ENCODE measurements at regions not wholly inside any gene's neighbourhood (a gene's known extent, or its start where the extent isn't known, plus 50 kb on each side); places are given as distances from the start of the nearest gene placed in this dataset.

DNA sequence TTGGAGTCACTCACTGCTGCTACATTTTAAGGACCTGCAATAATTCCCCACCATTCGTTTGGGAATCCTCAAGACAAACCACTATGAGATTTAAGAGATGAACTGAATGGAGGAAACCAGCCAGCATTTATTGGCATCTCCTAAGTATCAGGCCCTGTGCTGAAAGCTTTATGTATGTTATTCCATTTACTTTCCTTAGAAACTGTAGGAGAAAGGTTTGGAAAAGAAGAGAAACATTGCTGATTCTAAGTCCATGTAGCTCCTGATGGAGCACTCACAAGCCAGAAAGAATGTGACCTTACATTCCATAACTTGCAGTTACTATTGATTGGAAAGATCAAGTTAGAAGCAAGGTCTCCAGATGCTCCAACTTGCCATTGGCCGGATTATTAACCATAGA, 267.4 kb downstream of the GAS1 start:
- DNase-seq = no peak

DNA sequence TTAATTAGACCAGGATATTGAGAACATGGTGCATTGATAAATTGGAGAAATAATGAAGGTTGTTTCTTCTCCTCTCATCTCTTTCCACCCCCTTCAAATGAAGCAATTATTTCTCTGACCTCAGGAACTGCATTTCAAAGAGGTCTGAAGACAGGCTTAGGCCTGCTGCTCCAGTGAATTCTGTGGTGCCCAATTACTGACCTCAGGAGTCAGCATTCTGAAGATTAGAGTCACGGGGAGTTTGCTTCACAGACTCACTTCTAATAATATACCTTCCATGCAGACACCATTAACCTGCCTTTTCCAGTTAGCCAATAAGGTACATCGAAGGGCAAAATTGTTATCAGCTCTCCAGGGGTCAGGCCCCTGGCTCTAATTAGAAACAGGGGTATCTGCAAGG, 270.9 kb downstream of the GAS1 start:
- DNase-seq = no peak

DNA sequence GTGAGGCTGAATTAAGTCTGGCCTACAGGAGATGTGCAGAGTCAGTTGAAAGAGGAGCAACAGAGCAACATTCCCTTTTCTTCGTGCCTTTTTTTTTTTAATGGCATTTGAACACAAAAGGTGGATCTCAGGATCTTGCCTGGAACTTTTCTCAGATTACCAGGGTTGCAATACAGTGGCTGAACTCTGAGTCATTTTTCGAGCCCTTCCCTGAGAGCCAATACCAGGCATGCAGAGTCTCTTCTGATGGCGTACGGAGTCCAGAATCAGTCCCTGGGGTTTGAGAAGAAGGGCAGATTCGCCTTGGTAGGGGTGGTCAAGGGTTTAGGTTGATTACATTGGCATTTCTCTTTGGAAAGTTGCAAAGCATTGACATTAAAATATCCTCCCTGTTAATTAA, 271.5 kb downstream of the GAS1 start:
- DNase-seq = no peak

DNA sequence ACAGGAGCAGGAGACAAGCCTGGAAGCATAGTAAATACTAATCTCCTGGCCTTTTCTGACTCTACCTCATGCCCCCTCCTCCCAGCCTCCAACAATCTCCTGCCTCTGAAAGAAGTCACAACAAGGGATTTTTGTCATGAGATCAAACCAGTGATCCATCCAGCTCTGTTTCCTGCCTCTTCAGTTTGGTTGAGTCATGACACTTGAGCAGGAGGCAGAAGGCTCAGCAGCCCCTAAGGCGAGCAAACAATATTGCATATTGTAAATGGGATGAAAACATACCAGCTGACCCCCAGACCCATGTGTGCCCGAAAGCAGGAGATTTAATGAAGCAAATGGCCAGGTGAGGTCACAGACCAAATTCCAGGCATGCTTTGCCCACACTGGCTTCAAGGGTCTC, 272.8 kb downstream of the GAS1 start:
- no peak for DNase-seq

DNA sequence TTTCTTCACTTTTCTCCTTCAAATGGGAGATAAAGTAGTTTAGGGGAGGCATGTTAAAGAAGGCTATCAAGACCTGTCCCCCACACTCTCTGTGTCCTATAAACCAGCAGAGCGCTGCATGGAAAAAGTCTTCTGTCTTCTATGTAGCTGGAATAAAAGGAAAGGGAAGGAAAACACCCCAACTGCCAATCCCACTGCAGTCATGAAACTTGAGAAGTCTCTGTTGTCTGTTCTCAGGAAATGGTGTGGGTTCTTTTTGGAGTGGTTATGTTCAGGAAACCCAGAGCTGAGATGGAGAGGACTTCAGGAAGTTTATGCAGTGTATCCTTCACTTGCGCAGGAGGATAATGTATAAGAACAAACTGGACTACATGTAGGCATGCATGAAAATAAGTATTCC, 274.3 kb downstream of the GAS1 start:
- DNase-seq = no peak

DNA sequence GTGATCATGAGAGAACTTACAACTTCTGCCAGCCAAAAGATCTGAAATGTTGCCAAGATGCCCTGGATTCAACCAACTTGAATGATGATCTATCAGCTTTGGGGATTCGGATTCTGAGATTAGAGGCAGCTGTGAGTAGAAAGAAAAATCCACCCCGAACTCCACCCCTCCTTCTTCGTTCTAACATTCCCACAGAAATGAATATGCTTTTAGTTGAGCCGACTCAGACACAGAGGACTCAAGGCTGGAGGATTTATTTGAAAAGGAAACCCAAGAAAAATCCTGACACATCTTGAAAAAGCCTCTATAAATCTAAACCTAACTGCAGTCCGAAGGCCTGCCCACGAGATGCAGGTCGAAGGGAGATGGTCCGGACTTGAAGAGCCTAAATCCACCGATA, 275.0 kb downstream of the GAS1 start:
- DNase-seq = no peak

DNA sequence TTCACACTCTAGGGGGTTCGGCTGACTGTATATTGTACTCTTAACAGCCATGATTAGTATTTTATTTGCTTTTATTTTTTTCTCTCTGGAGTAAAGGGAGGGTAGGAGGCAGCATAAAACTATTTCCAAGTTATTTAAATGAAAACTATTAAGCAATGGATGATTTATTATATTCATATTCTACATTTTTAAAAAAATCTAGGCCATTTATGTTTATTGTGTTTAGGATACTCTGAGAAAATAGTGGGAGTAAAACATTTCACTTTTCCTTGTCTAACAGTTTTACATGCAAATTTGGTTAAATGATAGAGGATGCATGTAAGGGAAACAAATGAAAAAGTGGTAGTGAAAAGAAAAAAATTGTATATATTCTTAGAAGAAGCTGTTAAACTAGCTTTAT, 276.3 kb downstream of the GAS1 start:
- no peak for DNase-seq

DNA sequence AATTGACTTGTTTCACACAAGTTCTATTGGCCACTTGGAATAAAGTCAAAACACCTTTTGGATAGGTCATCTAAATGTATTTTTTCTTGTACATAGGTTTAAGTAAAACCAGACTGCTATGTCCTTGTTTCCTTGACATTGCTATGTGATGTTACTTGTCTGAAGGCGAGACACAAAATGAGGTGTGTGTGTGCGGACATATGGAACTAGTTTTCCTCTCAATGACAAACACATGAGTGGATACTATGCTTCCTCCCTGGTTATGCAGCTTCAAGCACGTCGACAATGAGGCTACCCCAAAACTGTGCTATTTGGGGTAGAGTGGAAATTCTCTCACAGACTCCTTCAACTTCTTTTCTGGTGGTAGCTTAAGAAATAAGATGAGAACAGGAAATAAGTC, 276.8 kb downstream of the GAS1 start:
- no peak for DNase-seq

DNA sequence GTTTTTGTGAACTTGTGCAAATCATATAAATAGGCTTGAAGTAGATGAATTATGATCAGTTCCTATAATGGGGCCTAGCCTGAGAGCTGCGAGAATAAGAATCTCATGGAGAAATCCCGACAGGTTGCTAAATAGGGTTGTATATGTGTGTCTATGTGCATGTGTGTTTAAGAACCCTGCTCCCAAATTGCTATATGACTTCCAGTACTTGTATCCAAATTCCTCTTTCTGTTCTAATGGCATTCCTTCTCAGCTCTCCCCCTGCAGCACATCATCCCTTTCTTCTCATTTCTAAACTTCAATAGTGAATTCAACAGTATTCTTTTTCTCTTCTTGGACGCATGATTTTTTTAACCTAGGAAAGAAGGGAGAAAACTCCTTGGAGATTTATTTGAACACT, 277.2 kb downstream of the GAS1 start:
- DNase-seq = no peak

DNA sequence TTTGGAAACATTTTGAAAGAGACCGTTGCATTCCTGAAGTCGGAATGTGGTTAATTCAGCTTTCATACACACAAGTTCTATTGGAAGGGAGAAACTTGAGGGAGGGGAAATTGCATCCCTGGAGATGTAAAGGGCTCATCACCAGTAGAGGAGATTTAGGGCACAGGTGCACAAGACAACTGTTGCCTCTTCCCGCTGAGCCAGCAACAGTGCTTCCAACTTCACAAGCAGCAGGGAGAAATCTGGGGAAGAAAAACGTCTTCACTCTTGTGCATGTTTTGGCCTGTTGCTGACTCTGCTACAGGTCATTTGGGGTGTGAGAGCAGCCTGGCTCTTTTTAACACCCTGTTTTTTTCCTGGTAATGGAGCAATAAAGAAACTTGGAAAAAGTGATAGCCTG, 277.9 kb downstream of the GAS1 start:
- DNase-seq = no peak

DNA sequence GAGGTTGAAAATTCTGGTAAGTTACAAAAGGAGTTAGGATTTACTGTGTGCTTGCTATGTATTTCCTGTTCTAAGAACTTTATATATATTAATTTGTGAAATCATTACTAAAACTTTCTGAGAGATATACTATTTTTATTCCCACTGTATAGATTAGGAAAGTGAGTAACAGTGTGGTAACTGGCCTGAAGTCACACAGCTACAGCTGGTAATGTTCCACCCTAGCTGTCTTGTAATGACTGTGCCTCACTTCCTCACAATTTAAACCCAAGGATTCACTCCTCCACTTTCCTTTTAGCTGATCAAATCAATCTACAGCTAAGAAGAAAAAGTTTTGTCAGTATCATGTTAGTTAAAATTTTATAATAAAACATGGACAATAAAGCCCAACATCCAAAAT, 278.8 kb downstream of the GAS1 start:
- no peak for DNase-seq

DNA sequence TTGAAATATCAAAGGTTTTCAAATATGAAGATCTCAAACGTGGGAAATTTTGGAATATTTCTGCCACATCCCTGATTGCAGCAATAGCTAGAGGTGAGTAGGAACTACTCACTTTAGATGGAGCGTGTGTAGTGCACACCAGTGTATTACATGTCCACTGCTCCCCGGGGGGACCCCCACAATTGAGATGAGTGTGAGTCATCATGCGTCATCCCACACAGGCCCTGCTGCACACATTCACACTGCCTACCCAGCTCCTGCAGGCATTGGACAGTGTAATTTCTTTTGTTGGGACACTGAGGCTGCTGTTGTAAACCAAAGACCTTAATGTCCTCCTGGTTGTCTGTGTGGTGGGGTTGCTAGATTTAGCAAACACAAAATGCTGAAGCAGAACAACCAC, 280.0 kb downstream of the GAS1 start:
- no peak for DNase-seq

DNA sequence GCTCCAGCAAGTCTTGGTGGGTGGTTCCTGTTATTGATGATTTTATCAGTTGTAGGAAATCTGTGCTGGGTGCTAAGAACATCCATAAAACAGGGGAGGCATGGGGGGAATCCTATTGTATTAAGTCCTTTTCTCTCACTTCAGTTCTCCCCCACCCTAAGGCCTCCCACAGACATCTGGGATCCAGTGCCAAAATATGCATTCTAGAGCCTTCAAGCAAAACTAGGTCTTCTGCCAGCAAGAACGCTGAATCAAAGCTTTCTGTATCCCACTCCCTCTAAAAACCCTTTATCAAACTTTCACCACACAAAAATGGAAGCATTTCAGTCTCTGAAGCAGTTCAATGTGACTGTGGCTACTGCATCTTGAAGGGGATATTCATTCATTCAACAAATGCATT, 281.9 kb downstream of the GAS1 start:
- DNase-seq = no peak

DNA sequence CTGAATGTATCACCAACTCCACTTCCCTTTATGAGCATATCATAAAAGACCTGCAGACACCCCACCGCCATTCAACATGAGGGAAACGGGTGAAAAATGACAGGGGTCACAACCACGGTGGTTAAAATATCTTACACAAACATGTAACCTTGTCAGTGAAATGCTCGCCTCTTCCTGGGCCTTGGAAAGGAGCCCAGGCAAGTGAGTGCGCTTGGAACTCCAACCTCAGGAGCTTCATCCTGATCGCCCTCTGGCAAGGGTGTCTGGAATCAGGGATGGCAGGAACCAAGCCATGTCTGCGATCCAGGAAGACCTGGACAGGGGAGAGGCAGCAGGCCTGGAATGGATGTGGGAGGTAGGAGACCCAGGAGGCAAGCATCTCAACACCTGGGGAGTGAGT, 282.7 kb downstream of the GAS1 start:
- DNase-seq = no peak

DNA sequence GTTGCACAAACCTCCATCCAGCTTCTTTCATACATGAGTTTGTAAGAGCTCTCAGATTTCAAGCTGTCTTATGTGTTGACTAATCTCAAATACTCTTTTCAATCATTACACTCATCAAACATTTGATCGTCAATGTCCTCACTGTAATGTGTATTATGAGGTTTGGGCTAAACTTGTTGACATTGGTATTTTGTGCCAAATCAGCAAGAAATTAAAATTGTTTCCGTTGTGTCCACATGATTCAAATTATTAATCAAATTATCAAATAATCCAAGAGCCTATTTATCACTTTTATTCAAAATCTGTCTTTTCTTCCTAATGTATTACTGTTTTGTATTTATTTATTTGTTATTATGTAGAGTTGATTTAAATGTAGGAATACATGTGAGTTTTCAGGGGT, 283.4 kb downstream of the GAS1 start:
- no peak for DNase-seq

DNA sequence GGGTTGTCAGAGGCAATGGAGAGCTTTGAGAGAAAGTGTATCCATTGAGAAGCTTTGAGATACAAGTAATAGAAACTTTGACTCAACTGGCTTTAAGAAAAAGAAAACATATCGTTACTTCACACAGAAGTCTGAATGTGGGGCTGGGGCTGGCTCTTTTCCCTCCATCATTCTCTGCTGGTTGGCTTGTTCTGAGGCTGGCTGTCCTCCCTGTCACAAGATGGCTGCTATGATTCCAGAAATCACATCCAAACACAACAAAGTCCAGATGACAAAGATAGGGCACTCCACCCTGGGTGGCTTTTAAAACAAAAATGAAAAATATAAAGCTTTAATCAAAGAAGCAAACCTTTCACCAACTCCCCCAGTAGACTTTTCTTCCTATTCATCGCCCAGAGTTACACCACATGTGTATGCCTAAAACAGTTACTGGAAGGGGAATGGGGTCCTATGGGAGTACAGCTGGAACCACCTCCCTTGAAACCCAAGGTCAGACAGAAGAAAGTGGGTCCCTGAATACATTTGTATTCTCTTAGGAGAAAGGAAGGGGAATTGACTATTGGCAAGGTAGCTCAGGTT, 284.3 kb downstream of the GAS1 start:
- DNase-seq = no peak

DNA sequence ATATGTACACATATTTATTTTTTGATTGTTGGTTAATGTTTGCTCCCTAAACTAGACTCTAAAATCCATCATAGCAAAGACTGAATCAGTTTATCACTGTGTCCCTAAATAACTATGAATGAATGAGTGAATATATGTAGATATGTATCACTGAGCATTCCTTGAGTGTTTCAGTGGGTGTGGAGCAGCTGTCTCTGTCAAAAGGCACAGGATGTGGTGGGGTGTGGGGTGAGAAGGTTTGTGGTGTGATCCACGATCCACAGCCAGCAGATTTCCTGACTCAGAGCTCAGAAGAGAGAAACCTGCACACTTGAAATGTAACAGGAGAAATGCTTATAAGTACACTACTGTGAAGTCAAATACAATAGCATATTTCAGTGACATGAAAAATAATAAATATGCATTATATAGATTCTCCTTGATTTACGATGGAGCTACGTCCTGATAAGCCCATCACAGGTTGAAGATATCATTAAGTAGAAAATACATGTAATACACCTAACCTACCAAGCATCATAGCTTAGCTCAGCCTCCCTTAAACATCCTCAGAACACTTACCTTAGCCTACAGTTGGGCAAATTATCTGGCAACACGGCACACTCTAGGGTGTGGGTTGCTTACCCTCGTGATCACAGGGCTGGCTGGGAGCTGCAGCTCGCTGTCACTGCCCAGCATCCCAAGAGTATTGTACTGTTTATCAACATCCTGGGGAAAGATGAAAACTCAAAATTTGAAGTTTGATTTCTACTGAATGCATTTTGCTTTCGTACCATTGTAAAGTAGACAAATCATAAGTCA, 287.0 kb downstream of the GAS1 start:
- no peak for DNase-seq

DNA sequence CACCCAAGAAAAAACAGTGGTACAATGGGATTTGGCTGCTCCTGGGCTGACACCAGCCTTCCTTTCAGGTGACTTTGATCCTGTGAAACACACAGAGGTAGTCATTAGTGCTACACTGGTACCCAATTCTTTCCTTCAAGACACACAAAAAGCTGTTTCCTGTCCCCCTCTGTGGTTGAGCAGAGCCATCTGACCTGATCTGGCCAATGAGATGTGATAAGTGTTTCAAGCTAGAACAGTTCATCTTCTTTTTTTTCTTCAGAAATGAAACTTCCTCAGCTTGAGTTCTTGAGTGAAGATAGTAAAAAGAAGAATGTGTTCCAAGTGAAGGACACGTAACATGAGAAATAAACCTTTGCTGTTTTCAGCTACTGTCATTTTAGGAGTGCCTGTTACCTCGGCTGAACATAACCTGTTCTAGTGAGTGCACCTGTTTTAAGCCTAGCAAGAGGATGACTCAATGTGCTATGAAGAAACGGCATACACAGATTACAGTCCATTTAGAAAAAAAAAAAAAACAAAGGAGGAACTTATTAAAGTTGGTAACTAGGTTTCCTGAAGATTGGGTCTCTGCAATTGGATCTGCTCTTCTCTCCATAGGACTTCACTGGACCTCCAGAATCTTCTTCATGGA, 287.8 kb downstream of the GAS1 start:
- no peak for DNase-seq

DNA sequence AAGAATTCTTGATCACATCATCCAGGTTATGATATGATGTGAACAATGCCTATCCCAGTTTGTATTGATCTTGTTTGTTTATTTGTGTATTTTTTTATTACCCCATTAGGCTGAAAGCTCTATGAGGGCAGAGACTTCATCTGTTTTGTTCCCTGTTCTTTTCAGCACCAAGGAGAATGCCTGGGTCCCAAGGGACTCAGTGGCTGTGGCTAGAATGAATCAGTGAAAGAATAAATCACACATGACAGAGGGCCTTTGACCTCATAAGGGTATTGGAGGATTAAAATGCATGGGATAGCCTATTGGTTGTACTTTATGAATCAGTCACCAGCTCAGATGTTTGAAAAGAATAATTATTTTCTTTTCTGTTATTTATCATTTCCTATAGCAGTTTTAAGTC, 292.2 kb downstream of the GAS1 start:
- DNase-seq = no peak

DNA sequence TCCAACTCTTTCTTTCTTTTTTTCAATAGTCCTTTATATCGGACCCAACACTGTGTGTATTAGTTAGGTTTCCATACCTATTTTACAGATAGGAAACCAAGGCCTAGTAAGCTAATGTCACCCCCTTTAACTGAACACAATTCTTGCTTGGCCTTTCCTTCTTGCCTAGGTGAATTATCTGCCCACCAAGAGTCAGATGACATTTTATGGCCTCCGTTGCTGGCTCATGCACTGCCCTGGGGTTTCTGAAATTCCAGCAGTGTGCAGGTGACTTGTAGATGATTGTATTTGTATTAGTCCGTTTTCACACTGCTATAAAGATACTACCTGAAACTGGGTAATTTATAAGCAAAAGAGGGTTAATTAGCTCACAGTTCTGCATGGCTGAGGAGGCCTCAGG, 293.8 kb downstream of the GAS1 start:
- DNase-seq = no peak

DNA sequence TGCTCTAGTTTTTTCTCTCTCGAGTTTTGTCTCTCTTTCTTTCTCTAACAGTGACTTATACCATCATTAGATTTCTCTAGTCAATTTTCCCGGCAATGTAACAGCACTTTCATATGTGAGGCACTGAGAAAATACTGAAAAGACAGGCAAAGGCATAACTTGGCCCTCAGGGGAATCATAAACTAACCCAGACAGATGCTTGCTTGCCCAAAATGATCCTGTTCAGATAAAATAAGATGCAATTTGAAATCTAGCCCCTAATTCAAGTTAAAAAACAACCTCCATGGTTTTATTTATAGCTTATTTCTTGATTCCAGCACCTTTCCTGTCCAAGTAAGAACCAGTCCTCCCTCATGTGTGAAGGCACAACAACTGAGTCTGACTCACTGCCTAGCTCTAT, 294.6 kb downstream of the GAS1 start:
- DNase-seq = no peak

DNA sequence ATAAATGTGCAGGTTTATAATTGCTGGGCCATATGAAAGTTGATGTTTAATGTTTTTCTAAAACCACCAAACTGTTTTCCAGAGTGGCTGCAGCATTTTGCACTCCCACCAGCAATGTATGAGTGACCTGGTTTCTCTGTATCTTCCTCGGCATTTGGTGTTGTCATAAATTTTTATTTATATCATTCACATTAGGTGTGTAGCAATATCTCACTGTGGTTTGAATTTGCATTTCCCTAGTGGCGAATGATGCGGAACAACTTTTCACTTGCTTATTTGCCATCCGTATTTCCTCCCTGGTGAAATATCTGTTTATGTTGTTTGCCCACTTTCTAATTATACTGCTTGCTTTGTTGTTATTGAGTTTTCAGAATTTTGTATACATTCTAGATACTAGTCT, 295.7 kb upstream of the TUT7 start:
- no peak for DNase-seq

DNA sequence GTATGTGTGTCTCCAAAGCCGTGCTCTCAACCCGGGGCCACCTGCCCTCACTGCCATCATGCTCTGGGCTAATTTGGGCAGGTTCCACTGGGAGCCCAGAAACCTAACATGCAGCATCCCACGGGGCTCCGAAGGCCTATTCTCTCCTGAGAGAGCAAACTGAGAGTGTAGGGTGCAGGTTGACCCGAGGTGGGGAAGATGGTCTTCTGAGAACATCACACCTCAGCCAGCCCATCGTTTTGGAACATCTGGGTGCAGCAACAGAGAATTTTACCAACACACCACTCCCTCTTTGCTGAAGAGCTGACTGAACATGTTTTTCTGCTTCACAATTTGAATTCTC, 294.6 kb upstream of the TUT7 start:
- no peak for DNase-seq

DNA sequence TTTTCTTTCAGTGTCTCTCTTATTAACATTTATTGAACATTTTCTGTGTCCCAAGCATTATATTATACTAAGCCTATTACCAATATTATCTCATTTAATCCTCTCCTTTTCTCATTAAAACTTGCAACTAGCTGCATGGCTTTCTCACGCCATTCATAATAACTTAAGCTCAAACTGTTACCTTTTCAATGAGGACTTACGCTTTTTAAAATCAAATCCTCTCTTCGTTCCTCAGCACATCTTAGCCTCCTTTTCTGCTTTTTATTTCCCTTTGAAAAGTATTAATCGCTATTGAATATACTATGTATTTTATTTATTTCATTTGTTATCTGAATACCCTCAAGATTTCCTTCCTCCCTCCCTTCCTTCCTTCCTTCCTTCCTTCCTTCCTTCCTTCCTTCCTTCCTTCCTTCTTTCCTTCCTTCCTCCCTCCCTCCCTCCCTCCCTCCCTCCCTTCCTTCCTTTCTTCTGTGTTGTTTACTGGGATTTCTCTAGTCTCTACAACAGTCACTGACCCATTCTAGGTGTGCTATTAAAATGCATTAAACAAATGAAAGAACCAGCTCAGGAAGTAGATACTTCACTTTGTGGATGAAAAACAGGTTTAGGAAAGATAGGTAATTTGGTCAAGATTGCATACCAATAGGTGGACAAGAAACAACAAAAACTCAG, 294.1 kb upstream of the TUT7 start:
- DNase-seq = no peak
